T-cell (primary cell): ENCODE measurements at regions not wholly inside any gene's neighbourhood (a gene's known extent, or its start where the extent isn't known, plus 50 kb on each side); places are given as distances from the start of the nearest gene placed in this dataset.
"Not testable (repeated sequence)": the region's sequence is repeated elsewhere in the genome, so short reads cannot be mapped to it uniquely, and the experiment has no call there.

Experiments used
- ATAC-seq, 4 experiments: fragments of 200-7000 bp in 3 of 4; fragments of 150-1000 bp in 1 of 4; cut with Tn5 transposase; replicated peaks in 1 of 4; 1 replicate in 3 of 4; 2 replicates in 1 of 4; pipeline ENCODE4 v1.10.0; 2021; ENCODE audit warnings: moderate library complexity in 3 of 4, mild to moderate bottlenecking in 2 of 4, moderate number of reproducible peaks in 1 of 4
- CTCF ChIA-PET, 2 donors: fragments of 300-600 bp; sonication (Branson Sonifier 250); formaldehyde crosslinking; loops; one replicate each; lab custom pipeline; 2022; ENCODE audit warnings: antibody characterized with exemption in 2 of 2; lab: Charles Lee
- POLR2A ChIA-PET, 2 donors: fragments of 300-600 bp; sonication (Branson Sonifier 250); formaldehyde crosslinking; loops; one replicate each; lab custom pipeline; 2022; ENCODE audit warnings: antibody characterized with exemption in 2 of 2; lab: Charles Lee
- DNase-seq, 35 experiments: peaks; one replicate each; pipeline versions ENCODE4 v3.0.0 to v3.0.0-alpha.2; 2013 to 2023
- H3K27ac ChIP-seq: one replicate; pipeline ENCODE4 v1.5.1; 2013; ENCODE audit warnings: low read length
- H3K27me3 ChIP-seq, 2 experiments: replicated peaks in 1 of 2; 1 replicate in 1 of 2; 2 replicates in 1 of 2; pipeline versions ENCODE4 v1.6.1 to v1.7.0; 2013; ENCODE audit warnings: low read length in 1 of 2, mixed read lengths in 1 of 2; ENCODE audit not compliant: control insufficient read depth in 2 of 2, insufficient read depth in 2 of 2; ENCODE audit errors: extremely low read depth in 1 of 2
- H3K36me3 ChIP-seq, 2 donors: 1 replicate in 1 of 2; 2 replicates in 1 of 2; pipeline versions ENCODE4 v1.6.1 to v1.7.0; 2013; ENCODE audit warnings: low read length in 1 of 2; ENCODE audit not compliant: control insufficient read depth in 2 of 2, insufficient read depth in 1 of 2; ENCODE audit errors: extremely low read depth in 1 of 2
- H3K4me1 ChIP-seq, 2 experiments: 1 replicate in 1 of 2; 2 replicates in 1 of 2; pipeline versions ENCODE4 v1.6.1 to v1.7.0; 2013; ENCODE audit warnings: low read length in 2 of 2, mixed read lengths in 1 of 2; ENCODE audit not compliant: insufficient read depth in 2 of 2, control insufficient read depth in 1 of 2; ENCODE audit errors: extremely low read depth in 1 of 2
- H3K4me3 ChIP-seq, 2 donors: 1 replicate in 1 of 2; 2 replicates in 1 of 2; pipeline versions ENCODE4 v1.5.1 to v1.7.0; 2013; ENCODE audit warnings: mild to moderate bottlenecking in 2 of 2, low read length in 1 of 2, moderate library complexity in 1 of 2; ENCODE audit not compliant: control insufficient read depth in 1 of 2; ENCODE audit errors: extremely low read depth in 1 of 2
- H3K9me3 ChIP-seq: 2 replicates; pipeline ENCODE4 v1.7.0; 2013
- H3K27ac Mint-ChIP-seq, 2 donors: one replicate each; pipeline ENCODE4 v1.8.0; 2020 to 2021; ENCODE audit warnings: mild to moderate bottlenecking in 2 of 2, mixed read lengths in 2 of 2
- H3K27me3 Mint-ChIP-seq, 2 donors: one replicate each; pipeline ENCODE4 v1.8.0; 2021 to 2022; ENCODE audit warnings: mixed read lengths in 2 of 2
- H3K36me3 Mint-ChIP-seq: one replicate; pipeline ENCODE4 v1.8.0; 2021; ENCODE audit warnings: mixed read lengths
- H3K4me1 Mint-ChIP-seq, 3 donors: one replicate each; pipeline ENCODE4 v1.8.0; 2020 to 2022; ENCODE audit warnings: mixed read lengths in 3 of 3, mild to moderate bottlenecking in 1 of 3
- H3K4me3 Mint-ChIP-seq, 3 donors: one replicate each; pipeline ENCODE4 v1.8.0; 2020 to 2022; ENCODE audit warnings: mild to moderate bottlenecking in 3 of 3, mixed read lengths in 3 of 3, moderate library complexity in 3 of 3
- H3K9me3 Mint-ChIP-seq, 3 donors: one replicate each; pipeline ENCODE4 v1.8.0; 2020 to 2022; ENCODE audit warnings: mixed read lengths in 3 of 3
- WGBS: methylation state at CpG from one replicate; pipeline ENCODE4 v1.1.5; 2013; ENCODE audit warnings: missing lambda C conversion rate; ENCODE audit not compliant: insufficient coverage; 5-methylcytosine and 5-hydroxymethylcytosine counted together

DNA sequence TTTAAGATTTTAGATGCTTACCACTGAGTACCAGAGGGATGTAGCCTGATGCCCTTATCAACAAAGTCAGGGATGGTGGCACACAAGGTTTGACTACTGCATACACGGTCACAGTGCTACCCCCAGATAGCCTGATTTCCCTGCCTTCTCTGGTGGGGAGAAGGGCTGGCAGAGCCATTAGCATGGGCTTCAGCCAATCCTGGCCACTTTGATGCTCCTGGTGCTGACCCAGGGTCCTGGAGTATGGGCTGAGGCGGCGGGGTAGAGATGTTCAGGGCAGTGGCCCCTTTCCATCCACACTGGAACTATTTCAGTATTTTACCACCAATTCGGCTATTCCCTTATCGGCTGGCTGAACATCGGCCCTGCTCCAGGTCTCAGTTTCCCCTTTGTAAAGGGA lies 83.2 kb downstream of the POTEB3 start:
- H3K27me3 Mint-ChIP-seq, H3K9me3 Mint-ChIP-seq, H3K27ac ChIP-seq, H3K4me3 ChIP-seq, H3K4me1 Mint-ChIP-seq, ATAC-seq, H3K27ac Mint-ChIP-seq, H3K9me3 ChIP-seq, DNase-seq, CTCF ChIA-PET, H3K4me1 ChIP-seq, H3K4me3 Mint-ChIP-seq, H3K36me3 Mint-ChIP-seq, H3K27me3 ChIP-seq, H3K36me3 ChIP-seq, POLR2A ChIA-PET: not testable (repeated sequence)
- no CpG with 5 or more reads among the region's 6 CpGs for WGBS

- H3K27me3 ChIP-seq, H3K27me3 Mint-ChIP-seq, POLR2A ChIA-PET, H3K36me3 ChIP-seq, ATAC-seq, H3K9me3 ChIP-seq, H3K4me3 Mint-ChIP-seq, H3K9me3 Mint-ChIP-seq, H3K4me3 ChIP-seq, H3K4me1 ChIP-seq, H3K36me3 Mint-ChIP-seq, H3K27ac Mint-ChIP-seq, H3K27ac ChIP-seq, CTCF ChIA-PET, H3K4me1 Mint-ChIP-seq: not testable (repeated sequence)
- no CpG with 5 or more reads among the region's 6 CpGs for WGBS
- DNase-seq, result peak in 1 of 35 experiments; percentile 7
These were observed 84.4 kb downstream of the POTEB3 start for GRCh38 chr15:21355944-21356343.

GRCh38 chr15:21354597-21354996 lies 85.7 kb downstream of the POTEB3 start:
- H3K27me3 Mint-ChIP-seq, H3K4me1 ChIP-seq, H3K36me3 Mint-ChIP-seq, POLR2A ChIA-PET, H3K27ac ChIP-seq, H3K4me3 ChIP-seq, H3K27me3 ChIP-seq, H3K27ac Mint-ChIP-seq, H3K9me3 ChIP-seq, H3K36me3 ChIP-seq, H3K4me1 Mint-ChIP-seq, CTCF ChIA-PET, ATAC-seq, H3K9me3 Mint-ChIP-seq, DNase-seq, H3K4me3 Mint-ChIP-seq: not testable (repeated sequence)
- WGBS, result no CpG with 5 or more reads among the region's 20 CpGs

DNA sequence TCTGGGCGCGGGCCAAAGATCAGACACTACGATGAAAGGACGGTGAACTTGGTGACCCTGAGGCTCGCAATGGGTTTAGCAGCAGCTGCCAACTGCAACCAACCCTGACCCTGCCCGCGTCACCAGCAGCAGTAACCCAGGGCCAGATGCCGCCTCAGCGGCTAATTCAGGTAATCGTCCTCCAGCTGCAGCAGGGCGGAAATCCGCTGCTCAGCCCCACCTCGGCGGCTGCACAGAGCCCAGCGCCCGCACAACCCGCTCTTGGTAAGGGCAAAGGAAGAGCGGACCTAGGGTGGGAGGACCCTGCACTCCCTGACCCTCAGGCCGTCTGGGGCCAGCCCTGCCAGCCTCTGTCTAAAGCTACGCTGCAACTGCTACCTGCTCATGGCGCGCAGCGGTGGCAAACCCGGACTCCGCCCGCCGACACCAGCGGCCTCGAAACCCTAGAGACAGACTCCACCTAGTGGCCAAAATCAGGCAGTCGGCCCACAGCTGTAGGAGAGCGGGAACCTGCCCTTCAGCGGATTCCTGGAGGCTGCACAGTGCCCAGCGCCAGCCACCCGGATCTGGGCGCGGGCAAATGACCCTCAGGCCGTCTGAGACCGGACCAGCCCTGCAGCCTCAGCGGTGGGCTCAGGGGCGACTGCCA lies 87.5 kb downstream of the POTEB3 start:
- CTCF ChIA-PET, H3K27ac Mint-ChIP-seq, H3K4me1 ChIP-seq, H3K36me3 ChIP-seq, H3K27ac ChIP-seq, H3K27me3 ChIP-seq, H3K4me3 Mint-ChIP-seq, H3K4me1 Mint-ChIP-seq, H3K9me3 Mint-ChIP-seq, H3K4me3 ChIP-seq, DNase-seq, H3K27me3 Mint-ChIP-seq, POLR2A ChIA-PET, H3K9me3 ChIP-seq, H3K36me3 Mint-ChIP-seq: not testable (repeated sequence)
- WGBS, result no CpG with 5 or more reads among the region's 40 CpGs
- peak; percentile 34 to 60 (median 50) for ATAC-seq

- peak in 1 of 4 experiments; percentile 55 for ATAC-seq
- H3K9me3 ChIP-seq, H3K4me1 Mint-ChIP-seq, H3K4me3 Mint-ChIP-seq, H3K36me3 Mint-ChIP-seq, H3K4me3 ChIP-seq, POLR2A ChIA-PET, H3K27me3 Mint-ChIP-seq, H3K27me3 ChIP-seq, H3K4me1 ChIP-seq, H3K27ac ChIP-seq, H3K36me3 ChIP-seq, H3K9me3 Mint-ChIP-seq, H3K27ac Mint-ChIP-seq, CTCF ChIA-PET: not testable (repeated sequence)
- DNase-seq, result peak in 8 of 35 experiments; percentile 0 to 16 (median 7)
- WGBS, result no CpG with 5 or more reads among the region's 47 CpGs
These were observed 95.3 kb downstream of the POTEB3 start for GRCh38 chr15:21344960-21345359.

- H3K4me3 Mint-ChIP-seq, H3K36me3 Mint-ChIP-seq, H3K9me3 Mint-ChIP-seq, H3K27me3 Mint-ChIP-seq, H3K27ac ChIP-seq, DNase-seq, H3K4me1 Mint-ChIP-seq, H3K27ac Mint-ChIP-seq, H3K4me3 ChIP-seq, H3K36me3 ChIP-seq, H3K9me3 ChIP-seq, POLR2A ChIA-PET, H3K27me3 ChIP-seq, CTCF ChIA-PET, H3K4me1 ChIP-seq: not testable (repeated sequence)
- ATAC-seq, result peak in 3 of 4 experiments; percentile 20 to 79 (median 47)
- WGBS, result no CpG with 5 or more reads among the region's 41 CpGs
These were observed 95.8 kb downstream of the POTEB3 start for GRCh38 chr15:21344500-21344899.

DNA sequence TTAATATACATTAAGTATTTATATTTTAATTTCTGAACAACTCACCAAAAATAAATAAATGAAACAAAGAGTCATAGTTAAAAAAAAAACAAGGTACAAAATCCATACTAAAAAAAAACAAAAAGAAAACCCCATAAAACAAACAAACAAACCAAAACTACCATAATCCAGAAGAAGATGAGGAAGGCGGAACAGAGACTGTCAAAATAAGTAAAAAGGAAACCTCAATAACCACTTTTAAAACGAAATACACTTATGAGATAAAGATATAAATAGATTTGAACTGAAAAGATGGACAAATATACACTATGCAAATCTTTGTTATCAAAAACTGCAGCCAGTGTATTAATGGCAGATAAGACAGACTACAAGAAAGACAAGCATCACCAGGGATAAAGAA lies 103.3 kb downstream of the POTEB3 start:
- DNase-seq, H3K4me1 ChIP-seq, H3K9me3 Mint-ChIP-seq, H3K27me3 ChIP-seq, H3K27ac Mint-ChIP-seq, H3K36me3 Mint-ChIP-seq, H3K4me3 ChIP-seq, POLR2A ChIA-PET, H3K9me3 ChIP-seq, H3K27ac ChIP-seq, H3K4me3 Mint-ChIP-seq, ATAC-seq, H3K4me1 Mint-ChIP-seq, H3K36me3 ChIP-seq, H3K27me3 Mint-ChIP-seq, CTCF ChIA-PET: not testable (repeated sequence)
- WGBS, result no CpG with 5 or more reads among the region's 2 CpGs
